ENCODE measurements at regions not wholly inside any gene's neighbourhood (a gene's known extent, or its start where the extent isn't known, plus 50 kb on each side); places are given as distances from the start of the nearest gene placed in this dataset.
"Not testable (repeated sequence)": the region's sequence is repeated elsewhere in the genome, so short reads cannot be mapped to it uniquely, and the experiment has no call there.

DNA sequence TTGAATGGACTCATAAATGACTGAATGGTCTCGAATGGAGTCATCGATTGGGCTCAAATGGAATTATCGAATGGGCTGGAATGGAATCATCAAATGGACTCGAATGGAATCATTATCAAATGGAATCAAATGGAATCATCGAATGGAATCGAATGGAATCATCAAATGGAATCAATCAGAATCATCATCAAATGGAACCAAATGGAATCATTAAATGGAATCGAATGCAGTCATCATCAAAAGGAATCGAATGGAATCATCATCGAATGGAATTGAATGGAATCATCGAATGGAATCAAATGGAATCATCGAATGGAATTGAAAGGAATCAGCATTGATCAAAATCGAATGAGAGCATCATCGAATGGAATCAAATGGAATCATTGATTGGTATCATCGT, 1114.9 kb downstream of the RPIA start:
- TF ChIP-seq, protein P1, sequence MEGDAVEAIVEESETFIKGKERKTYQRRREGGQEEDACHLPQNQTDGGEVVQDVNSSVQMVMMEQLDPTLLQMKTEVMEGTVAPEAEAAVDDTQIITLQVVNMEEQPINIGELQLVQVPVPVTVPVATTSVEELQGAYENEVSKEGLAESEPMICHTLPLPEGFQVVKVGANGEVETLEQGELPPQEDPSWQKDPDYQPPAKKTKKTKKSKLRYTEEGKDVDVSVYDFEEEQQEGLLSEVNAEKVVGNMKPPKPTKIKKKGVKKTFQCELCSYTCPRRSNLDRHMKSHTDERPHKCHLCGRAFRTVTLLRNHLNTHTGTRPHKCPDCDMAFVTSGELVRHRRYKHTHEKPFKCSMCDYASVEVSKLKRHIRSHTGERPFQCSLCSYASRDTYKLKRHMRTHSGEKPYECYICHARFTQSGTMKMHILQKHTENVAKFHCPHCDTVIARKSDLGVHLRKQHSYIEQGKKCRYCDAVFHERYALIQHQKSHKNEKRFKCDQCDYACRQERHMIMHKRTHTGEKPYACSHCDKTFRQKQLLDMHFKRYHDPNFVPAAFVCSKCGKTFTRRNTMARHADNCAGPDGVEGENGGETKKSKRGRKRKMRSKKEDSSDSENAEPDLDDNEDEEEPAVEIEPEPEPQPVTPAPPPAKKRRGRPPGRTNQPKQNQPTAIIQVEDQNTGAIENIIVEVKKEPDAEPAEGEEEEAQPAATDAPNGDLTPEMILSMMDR (optimal IDR thresholded peaks at IDR 0.05 in 1 of 3, IDR thresholded peaks at IDR 0.05 in 1 of 3, conservative IDR thresholded peaks at IDR 0.05 in 1 of 3; ENCODE audit: extremely low read depth in 1 of 3, insufficient read depth in 2 of 3, low read length in 3 of 3): not testable (repeated sequence)
- not testable (repeated sequence) for TF ChIP-seq EZH2 (IDR thresholded peaks at IDR 0.05; ENCODE audit: low read length)

Measured in keratinocyte (primary cell).